Kidney (tissue), 13 donors: ENCODE measurements at regions not wholly inside any gene's neighbourhood (a gene's known extent, or its start where the extent isn't known, plus 50 kb on each side); places are given as distances from the start of the nearest gene placed in this dataset.

Experiments
- DNase-seq, 5 donors: peaks; one replicate each; pipeline ENCODE4 v3.0.0-alpha.2; 2013 to 2020
- FAIRE-seq: peaks from 2 replicates; lab custom pipeline; 2012; peaks lifted over from hg19 to GRCh38; lab: Jason Lieb, UNC
- H3K27ac ChIP-seq, 2 donors: one replicate each; pipeline ENCODE4 v1.7.0; 2013; ENCODE audit warnings: low read depth in 2 of 2, low read length in 2 of 2, inconsistent platforms in 1 of 2
- H3K27me3 ChIP-seq: one replicate; pipeline ENCODE4 v1.7.1; 2013; ENCODE audit warnings: low read length, inconsistent platforms; ENCODE audit not compliant: control insufficient read depth, insufficient read depth
- H3K36me3 ChIP-seq, 3 donors: one replicate each; pipeline versions ENCODE4 v1.7.0 to v1.7.1; 2013; ENCODE audit warnings: low read length in 3 of 3, control low read depth in 1 of 3, inconsistent platforms in 1 of 3; ENCODE audit not compliant: insufficient read depth in 3 of 3, control insufficient read depth in 2 of 3
- H3K4me1 ChIP-seq, 3 donors: one replicate each; pipeline versions ENCODE4 v1.7.0 to v1.7.1; 2013; ENCODE audit warnings: low read length in 3 of 3, inconsistent platforms in 1 of 3, low read depth in 1 of 3; ENCODE audit not compliant: control insufficient read depth in 2 of 3, insufficient read depth in 2 of 3
- H3K4me3 ChIP-seq, 3 donors: one replicate each; pipeline versions ENCODE4 v1.7.0 to v1.8.1; 2013; ENCODE audit warnings: low read length in 3 of 3, control low read depth in 1 of 3, inconsistent platforms in 1 of 3
- H3K9ac ChIP-seq, 3 donors: one replicate each; pipeline versions ENCODE4 v1.7.0 to v1.7.1; 2013; ENCODE audit warnings: low read length in 3 of 3, control low read depth in 1 of 3, inconsistent platforms in 1 of 3
- H3K9me3 ChIP-seq, 3 donors: one replicate each; pipeline versions ENCODE4 v1.7.0 to v1.7.1; 2013; ENCODE audit warnings: low read length in 3 of 3, control low read depth in 1 of 3, inconsistent platforms in 1 of 3; ENCODE audit not compliant: control insufficient read depth in 2 of 3, insufficient read depth in 1 of 3
- CTCF ChIP-seq: IDR thresholded peaks from 3 replicates; pipeline ENCODE4 v1.5.1; 2012; ENCODE audit warnings: mild to moderate bottlenecking, moderate library complexity, borderline replicate concordance; ENCODE audit not compliant: insufficient read depth; ENCODE audit errors: extremely low read depth
- intact Hi-C: fragments of 100-400 bp; cut with DNase I; formaldehyde crosslinking; loops from one replicate; pipeline ENCODE4 v1.11.1; 2022
- donor health status: control.
- donor health status: control.
- donor health status: control.
- donor health status: control.
- donor health status: control.
- donor health status: DM: yes; HTN: yes; CAD: no.
- donor health status: Normal renal cell carcinoma (clear cell type).

GRCh38 chr18:53948991-53949390 lies 275.5 kb downstream of the MBD2 start:
- Histone ChIP-seq H3K27me3 (no peaks in the 10 kb centered on the region), H3K9ac (no peak overlapping the region), H3K4me1 (no peaks in the 10 kb centered on the region), H3K9me3 (no peaks in the 10 kb centered on the region), H3K4me3 (no peak overlapping the region), H3K36me3 (no peaks in the 10 kb centered on the region), H3K27ac (no peak overlapping the region)
- FAIRE-seq (no peak), DNase-seq (no peak)
- TF ChIP-seq CTCF, result no peak
- intact Hi-C loops, result no loop called here

GRCh38 chr18:53947092-53947640 lies 277.3 kb downstream of the MBD2 start:
- no peak overlapping the region for H3K9ac ChIP-seq
- TF ChIP-seq CTCF, result no peak
- no peaks in the 10 kb centered on the region for H3K27me3 ChIP-seq
- no peak overlapping the region for H3K4me3 ChIP-seq
- H3K36me3 ChIP-seq, result no peaks in the 10 kb centered on the region
- intact Hi-C loops, result no loop called here
- no peaks in the 10 kb centered on the region for H3K4me1 ChIP-seq
- H3K27ac ChIP-seq, result no peak overlapping the region
- no peak for DNase-seq
- FAIRE-seq, result no peak
- no peaks in the 10 kb centered on the region for H3K9me3 ChIP-seq

GRCh38 chr18:53946594-53946993 lies 277.9 kb downstream of the MBD2 start:
- no peak overlapping the region for H3K27ac ChIP-seq
- no peaks in the 10 kb centered on the region for H3K9me3 ChIP-seq
- H3K36me3 ChIP-seq, result no peaks in the 10 kb centered on the region
- TF ChIP-seq CTCF, result no peak
- no peak overlapping the region for H3K4me3 ChIP-seq
- intact Hi-C loops, result no loop called here
- H3K27me3 ChIP-seq, result no peaks in the 10 kb centered on the region
- H3K4me1 ChIP-seq, result no peaks in the 10 kb centered on the region
- FAIRE-seq (no peak), DNase-seq (peak in 2 of 5 donors; percentile 15 to 31)
- no peak overlapping the region for H3K9ac ChIP-seq

GRCh38 chr18:53944721-53945120 lies 279.7 kb downstream of the MBD2 start:
- intact Hi-C loops, result no loop called here
- peak in 2 of 5 donors; percentile 9 to 14 for DNase-seq
- Histone ChIP-seq H3K27ac (no peak overlapping the region), H3K4me3 (no peak overlapping the region), H3K9ac (no peak overlapping the region), H3K9me3 (no peaks in the 10 kb centered on the region), H3K36me3 (no peaks in the 10 kb centered on the region), H3K4me1 (no peaks in the 10 kb centered on the region), H3K27me3 (no peaks in the 10 kb centered on the region)
- TF ChIP-seq CTCF, result no peak
- no peak for FAIRE-seq
